Stimulated activated CD4-positive, alpha-beta T cell treated with anti-CD3 and anti-CD28 coated beads, Interleukin-2, amount 100 ng/mL, for 24 hours (primary cell): ENCODE measurements at regions not wholly inside any gene's neighbourhood (a gene's known extent, or its start where the extent isn't known, plus 50 kb on each side); places are given as distances from the start of the nearest gene placed in this dataset.

ENCODE experiments used
- DNase-seq, 2 donors: peaks; one replicate each; pipeline ENCODE4 v3.0.0-alpha.2; 2020

DNA sequence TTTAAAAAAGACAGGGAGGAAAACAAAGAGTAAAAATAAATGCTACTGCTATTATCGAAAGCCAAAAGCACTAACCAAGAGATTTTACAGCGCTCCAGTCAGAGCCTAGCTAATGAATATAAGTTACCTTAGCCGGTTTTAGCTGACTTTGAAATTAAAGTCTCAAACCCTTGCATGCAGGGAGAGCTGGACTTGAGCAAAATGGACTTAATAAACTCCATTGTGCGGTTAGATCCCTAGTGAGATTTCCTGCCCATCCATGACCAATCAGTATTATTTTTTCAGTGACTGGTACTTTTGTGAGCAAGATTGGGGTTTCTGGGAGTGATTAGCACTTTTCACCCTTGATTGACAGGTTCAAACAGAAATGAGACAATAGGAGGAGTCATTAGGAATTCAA lies 333.4 kb upstream of the ADGRL2 start:
- no peak for DNase-seq

DNA sequence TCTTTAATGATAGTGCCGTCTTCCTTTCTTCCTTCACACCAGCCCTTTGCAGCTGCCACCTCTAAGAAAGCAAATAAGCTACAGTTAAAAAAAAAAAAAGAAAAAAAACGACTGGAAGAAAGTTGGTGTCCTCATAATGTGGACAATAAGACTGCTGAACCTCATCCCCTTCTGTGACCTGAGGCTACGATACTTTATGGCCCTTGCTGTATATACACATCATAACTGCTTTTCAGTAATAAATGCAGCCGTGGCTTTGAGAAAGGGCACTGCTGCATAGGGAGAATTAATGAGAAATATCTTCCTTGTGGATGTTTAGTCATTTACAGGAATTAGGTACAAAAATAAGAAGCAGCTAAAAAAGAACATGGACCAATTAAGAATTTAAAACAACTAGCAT lies 333.8 kb upstream of the ADGRL2 start:
- DNase-seq: no peak

- no peak for DNase-seq
Measured at GRCh38 chr1:81463936-81464837, 336.5 kb upstream of the ADGRL2 start.

DNA sequence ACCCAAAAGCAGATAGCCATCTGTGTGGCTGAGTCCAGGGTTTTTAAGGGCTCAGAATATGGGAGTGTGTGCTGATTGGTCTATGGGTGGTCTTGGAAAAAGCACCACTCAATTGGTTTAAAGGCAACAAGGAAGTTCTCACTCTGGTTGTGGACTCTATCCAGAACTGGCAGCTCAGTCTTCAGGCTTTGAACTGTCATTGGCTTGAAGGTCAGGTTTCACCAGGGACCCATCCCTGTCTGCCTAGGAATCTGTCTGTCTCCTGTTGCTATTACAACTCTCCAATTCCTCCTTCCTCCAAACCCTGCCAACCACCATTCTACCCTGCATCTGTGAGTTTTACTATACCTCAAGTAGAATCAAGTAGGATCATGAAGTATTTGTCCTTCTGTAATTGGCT lies 341.7 kb upstream of the ADGRL2 start:
- no peak for DNase-seq

DNA sequence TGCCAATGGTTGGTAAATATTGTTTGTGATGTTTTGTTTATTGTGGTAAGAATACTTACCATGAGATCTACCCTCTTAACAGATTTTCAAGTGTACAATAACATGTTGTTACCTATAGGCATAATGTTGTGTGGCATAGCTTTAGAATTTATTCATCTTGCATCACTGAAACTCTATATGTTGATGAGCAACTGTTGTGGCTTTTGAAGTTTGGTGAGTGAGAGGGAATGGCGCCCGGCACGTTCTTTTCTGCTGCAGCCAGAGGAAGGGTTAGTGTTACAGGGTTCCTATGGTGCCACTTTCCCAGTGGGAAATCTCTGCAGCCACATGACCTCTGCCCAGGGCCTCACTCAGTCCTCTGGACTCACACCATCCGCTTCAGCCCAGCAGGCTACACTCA lies 342.5 kb upstream of the ADGRL2 start:
- DNase-seq: no peak

GRCh38 chr1:81455481-81455880 lies 345.3 kb upstream of the ADGRL2 start:
- no peak for DNase-seq

- no peak for DNase-seq
Measured at GRCh38 chr1:81453971-81454370, 346.8 kb upstream of the ADGRL2 start.

DNA sequence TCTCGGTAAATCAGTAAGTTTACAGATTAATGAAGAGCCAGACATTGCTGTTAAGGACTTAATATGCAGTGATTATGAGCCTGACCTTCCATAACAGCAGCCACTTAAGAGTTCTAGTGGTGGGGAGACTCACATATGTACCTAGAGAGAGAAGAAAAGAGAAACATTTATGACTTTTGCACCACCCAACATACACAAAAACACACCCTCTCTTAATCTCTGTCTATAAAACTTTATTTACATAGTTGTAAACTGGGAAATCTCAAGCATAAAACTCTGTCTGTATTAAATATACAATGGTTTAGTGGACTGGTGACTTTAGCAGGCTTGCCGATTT lies 347.4 kb upstream of the ADGRL2 start:
- no peak for DNase-seq

DNA sequence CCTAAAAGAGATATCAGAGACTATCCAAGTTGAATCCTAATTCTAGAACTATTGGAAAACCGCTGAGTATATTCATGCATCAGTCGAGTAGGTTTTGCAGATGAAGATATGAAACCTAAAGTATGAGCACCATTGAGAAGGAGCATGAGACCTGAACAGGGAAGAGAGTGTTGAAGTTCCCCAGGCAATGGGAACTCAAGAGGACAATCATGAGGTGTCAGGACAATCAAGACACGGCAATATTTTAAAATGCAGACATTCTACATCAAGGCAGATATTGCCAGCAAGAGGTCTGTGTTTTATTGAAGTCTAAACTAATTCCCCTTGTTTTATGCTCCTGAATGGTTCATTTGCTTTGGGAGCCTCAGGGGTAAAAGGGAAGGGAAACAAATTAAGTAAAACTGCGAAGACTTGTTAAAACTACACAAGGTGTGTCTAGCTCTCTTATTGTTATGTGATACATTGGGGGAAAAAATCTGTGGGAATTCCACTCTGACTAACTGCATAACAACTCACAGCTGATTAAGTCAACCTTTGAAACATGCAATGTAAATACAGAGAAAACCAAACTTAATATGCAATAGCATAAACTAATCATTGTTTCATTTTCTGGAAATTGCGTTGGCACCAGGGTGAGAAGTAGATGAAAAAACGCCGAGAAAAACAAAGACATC lies 347.9 kb upstream of the ADGRL2 start:
- no peak for DNase-seq

- DNase-seq: no peak
Measured at GRCh38 chr1:81449786-81450185, 350.9 kb upstream of the ADGRL2 start.

- no peak for DNase-seq
Measured at GRCh38 chr1:81446000-81446669, 354.6 kb upstream of the ADGRL2 start.

DNA sequence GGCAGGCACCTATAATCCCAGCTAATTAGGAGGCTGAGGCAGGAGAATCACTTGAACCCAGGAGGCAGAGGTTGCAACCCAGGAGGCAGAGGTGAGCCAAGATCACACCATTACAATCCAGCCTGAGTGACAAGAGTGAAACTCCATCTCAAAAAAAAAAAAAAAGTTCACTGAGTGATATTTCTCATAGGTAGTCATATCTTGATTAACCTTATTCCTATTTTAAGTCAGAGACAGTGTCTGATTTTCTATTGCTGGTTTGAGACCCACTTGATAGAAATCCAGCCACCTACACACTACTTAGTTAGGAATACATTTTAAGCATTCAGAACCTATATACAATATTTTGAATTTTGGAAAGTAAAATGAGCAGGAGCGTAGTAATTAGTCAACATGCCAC lies 357.4 kb upstream of the ADGRL2 start:
- DNase-seq: no peak

DNA sequence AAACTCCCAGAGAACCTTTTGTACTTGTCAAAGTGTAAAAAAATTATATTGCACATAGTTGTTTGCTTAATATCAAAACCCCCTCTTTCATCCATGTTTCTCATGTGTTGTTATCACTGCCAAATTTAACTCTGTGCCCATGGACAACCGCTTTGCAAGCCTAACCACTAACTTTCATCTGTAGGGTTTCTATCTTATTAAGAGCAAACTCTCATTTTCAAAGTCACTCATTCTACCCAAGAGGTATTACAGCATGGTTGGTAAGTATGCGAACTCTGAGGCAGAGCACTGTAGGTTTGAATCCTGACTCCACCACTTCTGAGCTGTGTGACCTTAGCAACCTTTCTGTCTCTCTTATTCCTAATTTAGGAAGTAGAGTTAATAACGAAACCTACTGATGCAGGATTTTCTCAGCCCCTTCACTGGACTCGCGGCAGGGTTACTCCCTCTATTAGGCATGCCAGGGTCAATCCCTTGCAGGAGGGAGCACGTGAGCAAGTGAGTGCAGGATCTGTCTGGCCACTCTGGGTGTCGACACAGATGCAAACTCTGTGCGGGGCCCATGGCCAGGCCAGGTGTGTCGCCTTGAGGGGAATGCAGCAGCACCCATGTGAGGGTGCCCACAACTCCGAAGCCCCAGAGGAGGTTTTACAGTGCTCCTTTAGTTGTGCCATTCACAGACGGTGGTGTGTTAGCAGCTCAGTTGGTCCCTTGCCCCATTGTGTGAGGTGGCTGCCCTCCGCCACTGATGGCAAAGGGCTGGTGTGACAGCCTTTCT lies 361.5 kb upstream of the ADGRL2 start:
- no peak for DNase-seq

GRCh38 chr1:81437649-81438048 lies 363.1 kb upstream of the ADGRL2 start:
- DNase-seq: no peak

- no peak for DNase-seq
Measured at GRCh38 chr1:81437213-81437612, 363.5 kb upstream of the ADGRL2 start.

- DNase-seq: no peak
Measured at GRCh38 chr1:81435175-81435574, 365.6 kb upstream of the ADGRL2 start.

GRCh38 chr1:81433676-81434075 lies 367.1 kb upstream of the ADGRL2 start:
- DNase-seq: no peak

DNA sequence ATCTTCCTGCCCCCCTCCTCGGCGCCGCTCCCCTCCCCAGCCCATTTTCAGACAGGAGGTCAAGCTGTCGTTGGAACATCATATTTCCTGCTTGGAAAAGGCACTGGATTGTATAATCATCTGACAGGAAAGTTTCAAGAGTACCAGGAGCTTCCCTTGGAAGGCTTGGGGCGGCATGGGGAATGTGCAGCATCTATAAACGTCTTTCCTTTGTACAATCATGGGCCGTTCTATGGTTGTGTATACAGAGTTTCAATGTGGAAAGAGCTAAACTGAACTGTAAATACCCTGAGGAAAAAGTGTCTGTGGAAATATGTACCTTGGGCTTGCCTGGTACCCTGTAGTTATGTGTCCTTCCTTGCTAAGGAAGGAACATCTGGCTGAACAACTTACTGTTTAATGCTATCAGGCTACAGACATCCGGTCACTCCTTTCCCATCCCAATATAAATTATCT lies 368.1 kb upstream of the ADGRL2 start:
- DNase-seq: no peak

- DNase-seq: no peak
Measured at GRCh38 chr1:81432059-81432458, 368.7 kb upstream of the ADGRL2 start.

GRCh38 chr1:81431624-81432000 lies 369.1 kb upstream of the ADGRL2 start:
- DNase-seq: no peak

DNA sequence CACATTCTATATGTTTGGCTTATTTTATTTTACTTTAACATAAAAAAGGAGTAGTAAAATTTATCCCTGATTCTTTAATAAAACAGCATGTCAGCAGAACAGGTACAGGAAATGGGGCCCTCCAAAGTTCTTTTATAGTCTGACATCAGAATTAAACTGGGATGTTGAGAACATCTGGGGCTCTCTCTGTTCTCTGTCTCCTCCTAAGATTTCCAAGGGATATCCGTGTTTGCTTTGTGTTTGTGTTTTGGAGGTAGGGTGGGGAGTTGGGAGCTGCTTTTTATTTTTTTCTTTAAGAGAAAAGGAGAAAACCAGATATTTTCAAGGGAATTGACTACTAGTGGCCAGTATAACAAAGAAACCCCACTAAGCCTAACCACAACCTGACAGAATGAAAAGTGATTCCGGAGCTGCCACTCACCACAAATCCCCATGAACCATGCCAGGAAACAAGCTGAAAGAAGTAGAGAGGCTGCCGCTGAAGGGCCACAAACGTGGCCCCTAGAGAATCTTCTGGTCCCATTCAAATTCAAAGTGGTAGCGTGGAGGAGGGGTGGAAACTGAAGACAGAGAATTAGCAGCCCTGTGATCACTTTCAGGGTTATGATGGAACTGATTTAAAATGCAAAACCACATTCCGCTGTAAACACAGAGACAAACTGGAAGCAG lies 369.6 kb upstream of the ADGRL2 start:
- DNase-seq: no peak

- no peak for DNase-seq
Measured at GRCh38 chr1:81430236-81430938, 370.3 kb upstream of the ADGRL2 start.
